ENCODE measurements at regions not wholly inside any gene's neighbourhood (a gene's known extent, or its start where the extent isn't known, plus 50 kb on each side); places are given as distances from the start of the nearest gene placed in this dataset.

DNA sequence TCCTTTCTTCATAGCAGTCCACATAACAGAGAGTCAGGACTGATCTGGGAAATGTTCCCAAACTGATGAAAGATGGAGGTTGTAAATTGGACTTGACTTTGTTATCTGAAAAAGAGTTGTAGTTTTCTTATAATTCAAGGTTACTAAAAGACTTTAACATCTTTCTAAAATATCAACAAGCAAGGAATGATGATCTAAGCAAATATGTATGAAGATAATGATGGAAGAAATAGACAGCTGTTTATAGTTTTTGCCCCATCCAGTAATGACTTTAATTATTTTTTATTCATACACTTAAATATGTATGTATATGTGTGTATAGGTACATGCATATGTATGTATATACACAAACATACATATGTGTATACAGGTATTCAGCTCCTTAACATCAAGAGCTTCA, 411.1 kb upstream of the SPOCK3 start:
- DNase-seq (ENCODE audit: low read depth in 1 of 2, low spot score in 1 of 2), result no peak

DNA sequence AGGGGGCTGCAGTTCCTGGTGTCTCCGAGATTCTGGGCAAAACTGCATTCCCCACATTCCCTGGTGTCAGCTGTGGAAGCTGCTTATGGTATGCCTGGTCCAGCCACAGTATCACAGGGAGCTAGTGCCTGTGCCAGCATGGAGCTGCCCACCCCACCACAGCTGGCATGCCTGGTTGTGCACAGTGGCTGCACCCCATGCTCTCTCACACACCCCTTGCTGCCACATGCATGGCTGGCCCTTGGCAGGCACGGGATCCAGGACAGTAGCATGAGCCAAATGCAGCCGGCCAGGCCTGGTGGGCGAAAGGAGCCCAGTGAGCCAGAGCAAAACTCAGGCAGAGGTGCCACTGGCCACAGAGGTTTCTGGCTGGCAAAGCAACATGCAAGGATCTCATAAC, 418.0 kb upstream of the SPOCK3 start:
- no peak for DNase-seq (ENCODE audit: low read depth in 1 of 2, low spot score in 1 of 2)

DNA sequence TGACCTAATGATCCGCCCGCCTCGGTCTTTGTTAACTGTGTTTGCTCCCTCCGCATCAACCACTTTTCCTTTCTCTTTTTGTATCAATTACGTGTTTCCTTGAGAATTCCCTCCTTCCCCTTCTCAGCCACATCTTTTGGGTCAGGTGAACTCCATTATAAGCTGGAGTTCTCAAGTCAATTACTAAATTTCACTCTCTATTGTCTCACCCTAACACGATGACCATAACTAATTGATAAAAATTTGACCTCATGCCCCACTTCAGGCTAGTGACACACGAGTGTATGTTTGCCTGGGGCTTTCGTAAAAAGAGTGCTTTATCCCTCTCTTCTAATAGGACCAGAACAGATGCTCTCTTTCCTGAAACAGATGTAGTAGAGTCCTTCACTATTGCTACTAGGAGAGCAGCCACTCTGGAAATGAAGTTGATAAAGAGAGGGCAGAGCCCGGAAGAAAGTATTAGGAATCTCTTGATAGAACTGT, 403.6 kb upstream of the ANXA10 start:
- no peak for DNase-seq (ENCODE audit: low read depth in 1 of 2, low spot score in 1 of 2)

DNA sequence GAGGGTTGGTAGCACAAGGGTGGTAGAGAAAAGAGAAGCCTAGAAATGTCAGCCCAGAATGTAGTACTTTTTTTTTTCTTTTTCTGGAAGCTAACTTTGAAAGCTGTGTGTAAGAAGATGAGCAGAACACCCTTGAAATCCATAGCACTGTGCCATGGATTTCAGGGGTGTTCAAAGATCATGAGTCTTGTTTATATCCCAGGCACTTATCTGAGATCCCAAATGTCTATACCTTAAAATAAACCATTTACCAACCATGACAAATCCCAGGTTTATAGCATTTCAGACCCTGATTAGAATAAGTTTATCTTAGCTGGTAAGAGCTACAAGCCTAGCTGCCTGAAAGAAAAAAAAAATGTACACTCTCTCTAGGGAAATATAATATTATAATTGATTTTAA, 389.9 kb upstream of the ANXA10 start:
- DNase-seq (ENCODE audit: low read depth in 1 of 2, low spot score in 1 of 2), result no peak

DNA sequence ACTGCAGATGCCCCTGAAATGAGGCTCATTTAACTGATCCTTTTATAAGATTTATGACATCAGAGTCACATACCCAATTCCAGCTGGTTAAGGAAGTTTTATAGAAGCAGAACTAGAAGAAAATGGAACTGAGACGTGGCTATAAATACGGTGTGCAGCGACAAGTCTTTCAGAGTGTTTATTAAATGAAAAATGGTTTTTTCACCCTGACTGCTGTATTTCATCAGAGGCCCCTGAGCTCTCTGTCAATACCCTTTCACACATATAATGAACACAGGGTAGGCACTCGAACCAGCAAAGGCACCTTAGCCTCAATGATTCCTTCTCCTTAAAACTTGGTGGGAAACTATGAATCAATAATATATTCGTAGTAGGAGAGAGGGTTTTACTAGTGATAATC, 380.8 kb upstream of the ANXA10 start:
- DNase-seq (ENCODE audit: low read depth in 1 of 2, low spot score in 1 of 2), result no peak

DNA sequence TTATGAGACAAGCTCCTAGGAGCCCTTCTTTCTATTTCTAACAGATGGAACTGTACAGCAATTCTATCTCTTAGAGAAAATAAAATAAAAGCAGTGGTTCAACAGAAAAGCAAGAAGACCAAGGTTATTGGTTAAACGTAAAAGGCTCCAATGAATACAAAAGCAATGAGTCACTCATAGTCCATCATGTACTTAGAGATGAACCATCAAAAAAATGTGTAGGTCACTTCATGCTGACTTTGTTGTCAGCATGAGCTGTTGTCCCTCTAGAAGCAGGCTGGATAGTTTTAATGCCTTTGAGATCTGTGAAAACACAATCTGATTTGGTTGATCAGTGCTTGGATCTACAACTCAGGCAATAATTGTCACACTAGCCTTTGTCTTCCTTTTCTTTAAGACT, 378.6 kb upstream of the ANXA10 start:
- no peak for DNase-seq (ENCODE audit: low read depth in 1 of 2, low spot score in 1 of 2)

DNA sequence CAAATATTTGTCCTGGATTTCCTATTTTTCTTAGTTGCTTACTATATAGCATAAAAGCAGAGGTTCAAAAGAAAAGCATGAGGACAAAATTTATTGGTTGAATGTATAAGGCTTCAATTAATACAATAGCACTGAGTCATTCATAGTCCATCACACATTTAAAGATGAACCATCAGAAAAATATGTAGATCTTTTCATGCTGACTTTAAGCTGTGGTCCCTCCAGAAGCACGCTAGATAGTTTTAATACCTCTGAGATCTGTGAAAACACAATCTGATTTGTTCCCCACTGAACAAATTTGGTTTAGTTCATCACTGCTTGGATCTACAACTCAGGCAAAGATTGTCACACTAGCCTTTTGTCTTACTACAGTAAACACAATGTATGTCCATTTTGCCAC, 377.2 kb upstream of the ANXA10 start:
- no peak for DNase-seq (ENCODE audit: low read depth in 1 of 2, low spot score in 1 of 2)

DNA sequence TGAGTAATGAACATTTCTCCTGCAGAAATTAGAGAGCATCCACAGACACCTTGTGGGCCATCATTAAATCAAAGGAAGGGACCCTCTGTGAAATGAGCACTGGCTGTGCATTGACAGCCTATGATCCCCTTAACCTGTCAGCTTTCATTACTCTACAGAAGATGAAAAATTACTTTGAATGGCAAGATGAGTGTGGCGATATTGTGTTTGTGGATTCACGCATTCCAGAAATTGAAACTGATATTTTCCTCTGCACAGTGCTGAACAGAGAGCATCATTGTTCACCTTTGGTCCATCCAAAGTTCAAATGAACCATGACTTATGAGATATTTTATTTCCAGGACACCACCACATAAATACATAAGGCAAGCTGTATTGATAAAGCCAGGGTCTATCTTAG, 374.8 kb upstream of the ANXA10 start:
- no peak for DNase-seq (ENCODE audit: low read depth in 1 of 2, low spot score in 1 of 2)

DNA sequence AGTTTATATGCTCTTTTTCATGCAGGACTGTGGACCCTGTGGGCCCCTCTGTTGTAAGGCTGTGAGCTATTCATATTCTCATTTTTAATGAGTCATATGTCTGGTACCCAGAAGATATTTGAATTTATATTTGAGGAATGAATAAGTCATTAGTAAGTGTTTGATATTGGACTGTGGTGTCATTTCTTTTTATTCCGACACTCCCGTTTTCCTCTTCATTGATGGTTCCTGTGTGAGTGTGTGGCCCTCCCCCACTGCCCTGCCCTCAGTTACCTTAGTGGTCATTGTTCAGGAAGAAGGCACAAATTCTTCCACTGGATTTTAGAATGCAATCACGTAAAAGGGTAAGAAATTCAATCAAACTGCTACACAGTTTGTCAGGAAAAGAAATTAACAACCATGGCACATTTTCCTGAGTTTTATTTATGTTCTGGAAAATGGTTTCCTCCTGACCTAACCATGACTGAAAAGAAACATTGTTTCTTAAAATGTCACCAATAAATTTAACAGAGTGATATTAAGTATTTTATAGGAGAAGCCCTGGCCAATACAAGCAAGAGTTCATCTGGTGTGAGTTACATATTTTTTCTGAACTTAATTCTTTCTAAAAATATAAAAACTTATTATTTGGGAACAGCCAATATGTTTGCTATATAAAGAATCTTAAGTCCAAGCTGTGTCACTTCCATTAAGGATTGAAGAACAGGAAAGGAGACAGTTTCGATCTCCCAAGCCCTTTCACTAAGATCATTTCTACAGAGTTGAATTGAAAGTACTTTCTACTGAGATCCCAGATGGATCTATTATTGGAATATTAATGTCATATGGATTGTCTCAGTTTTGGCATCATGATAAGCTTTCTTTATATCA, 370.5 kb upstream of the ANXA10 start:
- DNase-seq (ENCODE audit: low read depth in 1 of 2, low spot score in 1 of 2), result no peak

DNA sequence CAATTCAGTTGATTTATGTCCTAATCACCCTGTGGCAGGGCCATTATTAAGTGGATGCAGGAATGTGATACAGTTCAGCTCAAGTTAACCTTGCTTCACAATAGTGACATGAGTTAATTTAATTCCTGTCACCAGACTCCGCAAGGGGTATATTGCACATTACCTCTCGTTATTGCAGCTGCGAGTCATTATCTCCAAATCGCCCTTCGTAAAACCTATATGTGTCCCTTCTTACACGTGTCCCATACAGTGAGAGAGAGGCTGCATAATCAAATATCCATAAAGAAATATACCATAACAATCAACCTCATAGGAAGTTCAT, 369.9 kb upstream of the ANXA10 start:
- no peak for DNase-seq (ENCODE audit: low read depth in 1 of 2, low spot score in 1 of 2)

DNA sequence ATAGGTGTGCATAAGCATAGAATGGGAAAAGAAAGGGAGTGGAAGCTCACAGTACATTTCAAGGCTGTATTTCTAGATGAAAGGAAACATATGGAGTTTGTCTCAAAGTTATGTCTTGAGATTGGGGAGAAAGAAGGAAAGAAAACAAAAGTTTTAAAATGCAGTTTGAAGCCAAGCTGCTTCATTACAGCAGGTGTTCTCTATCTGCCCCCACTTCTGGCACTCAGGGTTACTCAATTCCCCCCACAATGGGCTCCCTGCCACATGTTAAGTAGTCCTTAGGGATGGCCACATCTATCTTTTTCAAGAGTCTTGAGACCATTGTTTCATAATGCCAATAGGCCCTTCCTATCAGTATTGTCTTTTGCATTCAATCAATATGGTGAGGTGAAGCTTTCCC, 367.4 kb upstream of the ANXA10 start:
- no peak for DNase-seq (ENCODE audit: low read depth in 1 of 2, low spot score in 1 of 2)

DNA sequence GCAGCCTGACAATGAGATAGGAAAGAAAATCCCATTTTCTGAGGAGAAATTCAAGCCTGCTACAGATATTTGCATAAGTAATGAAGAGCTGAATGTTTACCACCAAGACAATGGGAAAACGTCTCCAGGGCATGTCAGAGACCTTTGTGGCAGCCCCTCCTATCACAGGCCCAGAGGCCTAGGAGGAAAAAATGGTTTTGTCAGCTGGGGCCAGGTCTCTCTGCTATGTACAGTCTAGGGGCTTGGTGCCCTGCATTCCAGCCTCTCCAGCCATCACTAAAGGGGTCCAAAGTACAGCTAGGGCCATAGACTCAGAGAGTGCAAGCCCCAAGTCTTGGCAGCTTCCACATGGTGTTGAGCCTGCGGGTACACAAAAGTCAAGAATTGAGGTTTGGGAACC, 361.6 kb upstream of the ANXA10 start:
- no peak for DNase-seq (ENCODE audit: low read depth in 1 of 2, low spot score in 1 of 2)

DNA sequence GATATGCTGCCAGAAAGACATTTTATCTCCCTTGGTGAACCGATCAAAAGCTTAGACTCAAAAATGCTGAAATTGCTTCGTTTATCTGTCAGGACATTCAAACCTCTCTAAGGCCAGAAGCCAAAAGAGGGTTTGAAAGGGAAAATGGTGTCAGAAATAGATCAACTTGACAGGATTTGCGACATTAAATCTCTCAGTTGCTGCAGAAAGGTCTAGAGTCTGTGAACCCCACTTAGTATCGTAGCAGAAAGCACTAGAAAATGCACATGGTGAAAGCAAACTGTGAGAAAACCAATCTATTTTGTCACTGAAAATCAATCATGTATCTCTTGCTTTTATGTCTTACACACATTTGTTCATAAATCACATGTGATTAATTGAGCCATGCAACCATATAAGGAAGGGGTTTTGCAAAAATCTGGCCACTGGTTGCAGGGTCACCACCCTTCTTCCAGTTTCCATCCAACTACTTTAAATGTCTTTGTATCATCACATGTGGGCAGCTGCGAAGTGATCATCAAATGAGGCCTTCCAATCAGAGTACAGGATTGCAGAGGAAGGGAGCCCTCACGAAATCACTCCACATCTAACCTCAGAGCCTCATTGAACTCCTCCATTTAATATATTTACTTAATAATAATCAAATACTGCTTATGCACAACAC, 347.2 kb upstream of the ANXA10 start:
- no peak for DNase-seq (ENCODE audit: low read depth in 1 of 2, low spot score in 1 of 2)

DNA sequence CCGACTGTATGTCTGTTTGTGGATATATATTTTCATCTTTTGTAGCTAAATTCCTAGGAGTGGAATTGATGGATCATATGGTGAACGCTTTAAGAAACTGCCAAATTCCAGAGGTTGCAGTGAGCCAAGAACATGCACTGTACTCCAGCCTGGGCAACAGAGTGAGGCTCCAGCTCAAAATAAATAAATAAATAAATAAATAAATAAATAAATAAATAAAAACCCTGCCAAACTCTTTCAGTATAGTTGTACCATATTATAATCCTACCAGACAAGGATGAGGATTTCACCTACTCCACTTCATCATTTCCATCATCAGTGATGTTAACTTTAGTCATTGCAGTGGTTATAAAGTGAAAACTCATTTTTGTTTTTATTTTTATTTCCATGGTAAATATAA, 325.1 kb upstream of the ANXA10 start:
- no peak for DNase-seq (ENCODE audit: low read depth in 1 of 2, low spot score in 1 of 2)

DNA sequence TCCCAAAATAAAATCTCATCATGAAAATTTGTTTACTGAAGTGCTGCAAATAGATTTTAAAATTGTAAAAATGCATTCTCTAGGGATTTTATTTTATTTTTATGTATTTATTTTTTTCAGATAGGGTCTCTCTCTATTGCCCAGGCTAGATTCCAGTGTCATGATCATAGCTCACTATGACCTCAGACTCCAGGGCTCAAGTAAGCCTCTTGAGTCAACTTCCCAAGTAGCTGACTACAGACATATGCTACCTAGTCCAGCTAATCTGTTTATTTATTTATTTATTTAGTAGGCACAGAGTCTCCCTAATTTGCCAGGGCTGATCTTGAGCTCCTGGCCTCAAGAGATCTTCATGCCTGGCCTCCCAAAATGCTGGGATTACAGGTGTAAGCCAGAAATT, 317.7 kb upstream of the ANXA10 start:
- DNase-seq (ENCODE audit: low read depth in 1 of 2, low spot score in 1 of 2), result no peak

DNA sequence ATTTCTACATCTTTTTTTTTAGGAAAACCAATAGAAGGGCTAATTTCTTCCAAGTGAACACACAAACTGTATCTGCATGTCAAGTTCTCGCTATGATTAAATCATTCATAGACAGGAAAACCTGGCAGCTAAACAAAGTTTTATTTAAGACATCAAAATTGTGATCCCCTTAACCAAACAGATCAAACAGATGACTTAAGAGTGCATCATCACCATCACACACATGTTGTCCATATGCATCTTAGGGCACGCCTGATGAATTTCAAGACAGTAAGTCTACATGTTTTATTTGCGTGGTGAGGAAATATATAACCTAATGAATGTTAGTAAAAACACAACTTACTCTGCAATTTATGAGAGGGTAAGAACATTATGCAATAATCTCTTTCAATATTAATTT, 317.0 kb upstream of the ANXA10 start:
- no peak for DNase-seq (ENCODE audit: low read depth in 1 of 2, low spot score in 1 of 2)

DNA sequence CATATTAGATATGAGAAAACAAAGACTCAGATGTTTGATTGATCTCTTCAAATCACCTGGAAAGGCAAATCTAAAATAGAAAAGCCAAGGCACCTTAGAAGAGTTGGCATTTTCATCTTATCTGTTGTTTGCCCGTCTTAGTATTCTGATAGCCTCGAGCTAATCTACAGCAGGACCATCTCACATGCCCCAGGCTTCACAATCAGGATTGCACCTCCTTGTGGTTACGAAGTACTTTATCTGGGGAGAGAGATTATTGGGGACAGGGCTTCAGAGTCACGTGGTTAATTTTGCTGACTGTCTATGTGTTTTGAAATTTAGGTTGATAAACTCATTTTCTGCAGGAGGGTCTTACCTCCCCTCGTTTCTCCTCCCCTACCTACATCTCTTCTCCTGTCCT, 313.1 kb upstream of the ANXA10 start:
- DNase-seq (ENCODE audit: low read depth in 1 of 2, low spot score in 1 of 2), result no peak

DNA sequence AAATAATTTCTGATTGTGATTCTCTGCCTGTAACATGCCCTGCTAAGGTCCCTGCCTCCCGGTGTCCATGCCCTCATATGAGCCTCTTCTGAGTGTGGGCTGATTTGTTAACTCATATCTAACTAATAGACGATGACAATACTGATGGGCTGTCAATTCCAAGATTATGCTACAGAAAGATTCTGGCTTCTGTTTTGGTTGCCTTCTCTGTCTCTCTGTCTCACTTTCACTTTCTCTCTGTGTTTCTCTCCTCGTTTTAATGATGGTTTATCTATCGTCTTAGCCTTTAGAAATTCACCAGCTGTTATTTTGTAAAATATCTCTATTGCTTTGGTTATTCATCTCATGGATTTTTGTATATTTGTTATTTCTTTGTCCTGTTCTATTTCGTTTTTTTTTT, 312.5 kb upstream of the ANXA10 start:
- no peak for DNase-seq (ENCODE audit: low read depth in 1 of 2, low spot score in 1 of 2)

DNA sequence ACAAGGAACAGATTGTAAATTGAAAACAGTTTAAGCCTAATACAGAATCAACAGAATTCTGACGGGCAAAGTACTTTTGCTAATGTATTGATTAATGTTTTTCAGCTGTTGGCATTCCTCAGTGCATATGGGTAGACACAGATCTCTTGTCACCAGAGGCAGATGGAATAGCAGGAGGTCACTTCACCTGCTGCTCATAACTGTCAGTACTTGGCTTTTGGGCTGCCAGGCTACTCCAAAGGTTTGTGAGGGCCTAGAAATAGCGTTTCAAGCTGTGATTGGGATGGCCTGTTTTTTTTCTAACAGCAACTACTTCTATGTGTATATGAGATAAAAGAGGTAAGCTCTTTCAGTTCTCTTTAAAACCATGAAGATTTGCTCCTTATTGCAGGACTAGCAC, 307.5 kb upstream of the ANXA10 start:
- DNase-seq (ENCODE audit: low read depth in 1 of 2, low spot score in 1 of 2), result no peak

DNA sequence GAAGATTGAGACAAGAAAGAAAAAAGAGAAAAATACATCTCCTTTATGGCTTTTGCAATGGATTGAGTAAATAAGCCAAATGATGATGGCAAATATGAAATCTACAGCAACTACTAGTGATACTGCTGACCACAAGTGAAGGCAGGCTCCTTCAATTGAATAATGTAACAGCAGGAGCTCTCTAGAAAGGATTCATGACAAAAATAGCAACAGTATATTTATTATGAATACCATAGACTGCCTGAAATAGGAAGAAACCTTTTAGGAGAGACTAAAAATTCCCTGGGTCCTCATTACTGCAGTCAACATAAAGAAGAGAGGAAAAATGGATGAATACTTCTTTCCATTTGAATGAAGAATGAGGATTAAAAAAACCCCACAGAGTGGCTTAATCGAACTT, 306.8 kb upstream of the ANXA10 start:
- DNase-seq (ENCODE audit: low read depth in 1 of 2, low spot score in 1 of 2), result no peak

DNA sequence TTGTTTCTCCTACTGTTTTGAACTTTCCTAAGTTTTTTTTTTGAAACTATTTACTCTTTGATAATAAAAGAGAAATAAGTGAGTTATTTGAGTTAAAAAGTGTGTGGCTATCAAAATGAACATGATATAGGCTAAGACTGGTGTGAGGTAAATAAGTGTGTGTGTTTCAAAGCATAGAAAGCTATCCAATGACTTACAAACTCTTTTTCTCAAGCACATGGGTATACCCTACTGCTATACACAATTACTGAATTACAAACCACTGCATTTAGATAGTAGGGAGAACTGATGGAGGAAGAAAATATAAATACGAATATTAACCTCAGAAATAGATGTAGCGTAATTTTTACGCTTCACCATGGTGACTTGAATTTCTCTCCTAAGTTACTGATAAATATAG, 305.8 kb upstream of the ANXA10 start:
- no peak for DNase-seq (ENCODE audit: low read depth in 1 of 2, low spot score in 1 of 2)

DNA sequence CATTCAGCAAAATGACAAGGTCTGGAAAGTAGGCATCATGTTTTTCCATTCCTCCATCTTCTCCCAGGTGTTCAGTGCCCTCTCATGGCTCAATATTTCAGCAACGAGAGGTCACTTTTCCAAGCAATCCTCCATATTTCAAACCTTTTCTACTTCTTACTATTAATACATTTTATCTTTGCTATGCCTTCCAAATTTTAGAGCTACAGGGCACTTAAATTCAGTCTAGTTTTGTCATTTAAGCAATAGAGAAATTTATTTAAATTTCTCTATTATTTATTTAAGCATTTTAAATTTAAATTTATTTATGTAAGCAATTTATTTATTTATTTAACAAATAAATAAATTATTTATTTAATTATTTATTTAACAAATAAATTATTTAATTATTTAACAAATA, 305.1 kb upstream of the ANXA10 start:
- DNase-seq (ENCODE audit: low read depth in 1 of 2, low spot score in 1 of 2), result no peak

Data from stimulated activated CD4-positive, alpha-beta T cell treated with anti-CD3 and anti-CD28 coated beads, Interleukin-15, amount 100 ng/mL, for 1 hour (primary cell).